ENCODE measurements at regions not wholly inside any gene's neighbourhood (a gene's known extent, or its start where the extent isn't known, plus 50 kb on each side); places are given as distances from the start of the nearest gene placed in this dataset.

DNA sequence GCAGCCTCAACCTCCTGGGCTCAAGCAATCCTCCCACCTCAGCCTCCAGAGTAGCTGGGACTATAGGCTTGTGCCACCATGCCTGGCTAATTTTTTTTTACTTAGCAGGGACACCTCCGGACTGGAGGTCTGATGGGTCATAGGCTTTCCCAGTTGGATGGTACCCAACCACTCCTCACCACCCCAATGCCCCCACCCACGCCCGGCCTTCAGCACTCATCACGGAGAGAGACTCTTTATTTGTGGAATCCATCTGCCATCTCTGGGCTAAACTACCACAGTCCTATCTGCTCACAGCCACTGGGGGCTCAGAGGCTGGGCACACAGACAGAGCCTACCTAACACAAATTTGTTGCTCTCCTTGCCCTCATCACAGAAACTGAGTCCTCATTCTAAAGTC, 58.3 kb upstream of the STXBP1 start:
- DNase-seq, result no peak

DNA sequence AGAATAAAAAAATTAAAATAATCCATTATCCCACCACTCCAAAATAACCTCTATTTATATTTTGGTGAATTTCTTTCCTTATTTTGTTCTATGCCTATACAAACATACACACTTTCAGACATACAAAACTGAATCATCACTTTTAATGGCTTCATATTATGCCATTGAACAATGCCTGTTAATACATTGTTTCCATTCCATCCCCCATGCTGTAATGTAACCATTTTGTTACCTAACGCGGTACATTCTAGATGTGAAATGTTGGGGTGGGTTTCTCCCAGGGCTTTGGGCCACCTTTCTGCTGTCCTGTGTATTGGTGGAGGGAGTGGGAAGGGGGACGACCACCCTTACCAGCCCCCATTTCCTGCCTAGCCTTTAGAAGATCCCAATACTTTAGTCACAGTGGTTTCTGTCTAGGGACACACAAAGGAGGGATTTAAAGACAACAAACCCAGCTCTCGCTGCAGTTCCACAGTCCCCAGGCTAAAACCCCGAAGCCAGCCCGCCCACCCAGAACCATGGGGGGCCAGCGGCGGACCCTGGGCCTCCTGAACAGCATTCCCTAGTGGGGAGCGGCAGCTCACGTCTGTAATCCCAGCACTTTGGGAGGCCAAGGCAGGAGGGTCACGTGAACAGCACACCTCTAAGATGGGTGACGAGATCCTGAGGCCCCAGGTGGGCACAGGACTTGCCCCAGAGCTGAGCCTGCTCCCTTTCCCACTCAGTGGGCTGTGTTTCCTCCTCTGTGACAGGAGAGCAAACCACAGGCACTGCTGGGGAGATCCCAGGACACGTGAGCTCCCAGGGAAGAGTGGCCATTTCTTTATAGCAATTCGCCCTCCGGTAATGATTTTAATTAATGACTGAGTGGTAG, 56.9 kb upstream of the STXBP1 start:
- DNase-seq, result no peak

DNA sequence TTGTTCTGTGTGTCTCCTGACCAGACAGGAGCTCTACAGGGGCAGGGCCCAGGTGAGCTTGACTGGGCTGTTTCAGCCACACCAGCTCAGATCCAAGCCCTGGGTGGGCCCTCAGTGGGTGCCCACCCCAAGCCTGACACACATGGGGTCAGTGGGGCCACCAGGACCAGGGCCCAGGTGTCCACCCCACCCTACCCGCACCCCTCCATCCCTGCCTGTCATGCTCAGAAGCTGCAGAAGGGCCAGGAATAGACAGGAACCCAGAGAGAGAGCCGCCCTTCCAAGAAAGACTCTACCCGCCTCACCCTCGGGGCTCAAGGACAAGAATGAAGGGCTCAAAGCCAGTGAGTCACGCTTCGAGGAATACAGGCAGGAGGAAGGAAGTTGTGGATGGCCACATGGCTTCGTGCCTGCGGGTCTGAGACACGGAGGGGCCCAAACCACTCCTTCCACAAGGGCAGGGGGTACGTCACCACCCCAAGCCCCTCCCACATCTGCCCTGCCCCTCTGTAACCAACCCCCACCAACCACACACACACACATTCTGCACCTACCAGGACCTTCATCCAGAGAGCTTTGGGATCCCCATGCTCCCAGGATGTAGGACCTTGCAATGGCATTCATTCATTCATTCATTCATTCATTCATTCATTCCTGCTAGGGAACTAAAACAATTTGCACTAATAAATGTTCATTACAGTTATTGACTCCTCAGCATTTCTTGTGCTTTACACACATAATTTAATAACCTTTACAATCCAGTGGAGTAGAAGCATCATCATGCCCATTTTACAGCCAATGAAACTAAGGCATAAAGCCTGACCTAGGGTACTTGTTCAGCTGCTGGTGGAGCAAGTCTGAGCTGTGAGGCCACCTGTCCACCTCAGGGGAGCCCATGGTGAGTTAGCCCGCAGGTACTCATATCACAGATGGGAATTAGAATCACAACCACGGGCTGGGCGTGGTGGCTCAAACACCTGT, 55.9 kb upstream of the STXBP1 start:
- DNase-seq, result peak; percentile 32

DNA sequence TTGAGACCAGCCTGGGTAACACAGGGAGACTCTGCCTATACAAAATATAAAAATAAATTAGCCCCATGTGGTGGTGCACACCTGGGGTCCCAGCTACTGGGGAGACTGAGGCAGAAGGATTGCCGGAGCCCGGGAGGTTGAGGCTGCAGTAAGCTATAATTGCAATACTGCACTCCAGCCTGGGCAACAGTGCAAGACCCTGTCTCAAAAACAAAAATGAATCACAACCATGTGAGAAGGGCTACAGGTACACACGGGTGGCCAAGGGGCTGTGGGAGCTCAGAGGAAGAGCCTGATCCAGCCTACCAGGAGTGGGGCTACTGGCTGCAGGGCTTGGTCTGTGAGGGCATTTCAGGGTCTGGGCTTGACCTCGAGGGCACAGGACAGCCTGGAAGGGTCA, 55.2 kb upstream of the STXBP1 start:
- DNase-seq, result no peak

DNA sequence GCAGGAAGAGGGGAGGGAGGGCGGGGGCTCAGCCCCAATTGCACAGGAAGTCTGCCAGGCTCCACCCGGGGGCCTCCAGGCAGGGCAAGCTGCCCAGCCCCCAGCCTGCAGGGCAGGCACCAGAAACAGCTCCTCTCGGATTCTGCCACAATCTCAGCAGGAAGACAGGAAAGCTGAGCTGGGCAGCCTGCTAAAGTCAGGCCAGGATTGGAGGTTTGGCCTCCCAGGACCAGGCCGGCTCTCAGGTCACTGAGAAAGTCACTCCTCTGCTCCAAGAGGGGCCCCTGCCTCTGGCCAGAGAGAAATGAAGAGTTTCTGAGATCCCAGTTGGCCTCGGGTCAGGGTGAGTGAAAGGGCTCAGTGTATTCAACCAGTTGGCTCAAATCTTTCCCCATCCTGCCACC, 54.6 kb upstream of the STXBP1 start:
- no peak for DNase-seq

DNA sequence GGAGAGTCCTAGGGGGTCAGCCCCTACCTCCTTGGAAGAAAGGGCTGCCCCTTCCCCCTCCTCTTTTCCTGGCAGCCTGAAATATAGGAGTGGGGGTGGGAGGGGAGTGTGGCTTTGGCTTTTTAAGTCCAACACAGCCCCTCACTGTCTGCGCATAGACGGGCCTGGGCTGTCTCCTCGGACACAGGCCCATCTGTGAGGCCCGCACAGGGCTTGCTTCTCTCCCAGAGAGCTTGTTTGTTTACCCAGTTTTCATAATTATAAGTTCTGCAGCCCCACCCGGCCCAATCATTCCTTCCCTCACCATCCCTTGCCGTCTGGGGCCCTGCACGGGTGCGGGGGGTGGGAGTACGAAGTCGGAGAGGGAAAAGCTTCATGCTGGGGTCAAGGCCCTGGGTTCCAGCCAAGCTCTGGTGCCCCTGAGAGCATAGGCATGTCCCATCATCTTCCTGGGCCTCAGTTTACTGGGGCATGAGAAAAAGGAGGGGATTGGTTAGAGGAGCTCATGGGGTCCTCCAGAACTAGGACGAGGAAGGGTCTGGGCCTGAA, 54.0 kb upstream of the STXBP1 start:
- no peak for DNase-seq

DNA sequence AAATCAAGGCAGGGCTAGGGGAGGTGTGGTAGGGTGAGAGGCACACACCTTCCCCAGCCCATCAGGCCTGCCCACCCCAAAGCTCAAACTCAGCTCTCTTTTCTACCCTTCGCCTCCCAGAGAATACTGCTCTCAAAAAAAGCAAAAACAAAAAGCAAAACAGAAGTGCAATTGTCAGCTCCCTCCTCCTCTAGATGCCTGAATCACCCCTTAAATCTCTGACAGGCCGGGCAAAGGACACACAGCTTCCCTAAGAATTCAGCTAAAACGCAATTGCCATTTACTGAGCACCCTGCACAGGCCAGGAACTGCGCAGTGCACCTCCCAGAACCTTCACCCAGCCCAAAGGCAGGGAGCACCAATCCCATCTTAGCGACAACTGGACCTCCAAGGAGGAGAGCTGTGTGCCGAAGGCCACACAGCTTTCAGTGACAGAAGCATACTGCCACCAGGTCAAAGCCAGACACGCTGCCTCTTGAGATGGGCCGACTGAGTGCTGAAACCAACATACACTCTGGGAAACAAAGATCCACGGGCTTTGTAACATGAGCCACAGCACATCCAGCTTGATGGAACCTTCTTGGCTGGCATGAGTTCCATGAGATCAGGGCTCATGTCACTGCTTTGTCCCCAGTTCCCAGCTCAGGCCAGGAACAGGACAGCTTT, 53.4 kb upstream of the STXBP1 start:
- no peak for DNase-seq

DNA sequence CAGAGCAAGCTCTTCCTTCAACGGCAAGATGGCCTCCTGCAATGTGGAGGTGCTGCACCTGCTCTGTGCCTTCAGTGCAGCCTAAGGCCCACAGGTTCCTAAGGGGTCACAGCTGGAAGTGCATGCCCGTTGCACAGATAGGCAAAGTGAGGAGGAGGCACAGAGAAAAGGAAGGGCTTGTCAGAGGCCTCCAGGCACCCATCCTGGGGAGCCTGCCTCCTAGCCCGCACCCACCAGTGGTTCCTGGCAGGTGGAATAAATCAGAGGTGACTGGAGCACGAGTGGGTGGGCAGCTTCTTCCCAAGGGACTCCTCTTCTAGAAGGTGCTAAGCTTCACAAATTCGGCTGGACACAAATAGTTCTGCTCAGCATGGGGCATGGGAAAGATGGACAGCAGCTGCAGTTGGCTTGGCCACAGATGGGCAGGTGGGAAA, 52.8 kb upstream of the STXBP1 start:
- no peak for DNase-seq

DNA sequence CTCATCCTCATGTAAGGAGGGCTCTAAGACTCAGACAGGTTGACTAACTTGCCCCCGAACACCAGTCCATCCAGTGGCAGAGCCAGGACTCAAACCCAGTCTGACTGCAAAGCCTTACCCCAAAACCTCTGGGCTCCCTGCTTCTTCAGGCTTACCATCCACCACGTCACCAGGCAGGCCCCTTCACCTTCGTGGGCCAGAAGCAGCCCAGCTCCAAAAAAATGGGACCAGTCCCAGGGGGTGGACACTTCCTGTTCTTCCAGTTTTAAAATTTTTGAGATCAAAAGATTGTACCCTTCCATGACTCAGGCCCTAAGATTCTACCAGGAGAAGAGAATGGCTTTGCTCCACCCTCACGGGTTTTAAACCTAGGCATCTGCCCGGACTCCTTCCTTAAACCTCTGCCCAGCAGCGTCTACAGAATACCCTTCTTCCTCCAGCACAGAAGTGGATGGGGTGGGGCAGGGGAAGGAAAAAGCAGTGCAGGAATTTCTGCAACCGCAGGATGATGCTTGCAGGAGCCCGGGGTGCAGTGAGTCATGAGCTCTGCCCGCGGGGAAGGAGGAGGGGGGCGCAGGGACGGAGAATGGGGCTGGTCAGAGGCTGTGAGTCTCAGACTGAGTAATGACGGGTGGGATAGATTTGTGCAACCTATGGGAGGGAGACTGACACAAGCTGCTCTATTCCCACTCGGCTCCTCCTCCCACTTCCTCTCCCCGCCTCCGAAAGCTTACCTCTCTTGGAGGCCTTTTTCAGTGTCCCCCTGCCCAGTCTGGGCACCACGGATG, 50.4 kb upstream of the STXBP1 start:
- no peak for DNase-seq
